IMR-90 (cell line): ENCODE measurements at regions not wholly inside any gene's neighbourhood (a gene's known extent, or its start where the extent isn't known, plus 50 kb on each side); places are given as distances from the start of the nearest gene placed in this dataset.

Experiments used
- ATAC-seq: fragments of 200-7000 bp; cut with Tn5 transposase; 2 replicates; pipeline ENCODE4 v1.9.1; 2020; ENCODE audit warnings: low read depth, mild to moderate bottlenecking, moderate library complexity
- BruUV-seq: library from RNA; stranded (reverse); fragments of 400-500 nt; replicated peaks from 2 replicates; lab custom pipeline; 2021; lab: Mats Ljungman, UMichigan
- CTCF ChIA-PET: fragments of 300-600 bp; formaldehyde crosslinking; extraction: SDS; loops from one replicate; lab custom pipeline; 2021; ENCODE audit warnings: antibody characterized with exemption; lab: Yijun Ruan, JAX
- POLR2A ChIA-PET: fragments of 300-600 bp; sonication (Branson Sonifier 250); formaldehyde crosslinking; loops from one replicate; lab custom pipeline; 2022; ENCODE audit warnings: antibody characterized with exemption; ENCODE audit not compliant: unreplicated experiment; lab: Charles Lee
- DNase-seq: peaks from one replicate; pipeline ENCODE4 v3.0.0; 2013
- H2AFZ ChIP-seq: replicated peaks from 2 replicates; pipeline ENCODE3; 2013; ENCODE audit warnings: low read length, mild to moderate bottlenecking; ENCODE audit not compliant: poor library complexity
- H2AK5ac ChIP-seq: 2 replicates; pipeline ENCODE4 v1.6.1; 2013; ENCODE audit warnings: low read depth, low read length, inconsistent platforms
- H2AK9ac ChIP-seq: replicated peaks from 2 replicates; pipeline ENCODE3; 2013; ENCODE audit warnings: mild to moderate bottlenecking, low read depth, low read length, moderate library complexity; ENCODE audit not compliant: poor library complexity
- H2BK120ac ChIP-seq: 2 replicates; pipeline ENCODE4 v1.6.1; 2013; ENCODE audit warnings: low read depth, low read length, inconsistent platforms
- H2BK15ac ChIP-seq: 3 replicates; pipeline ENCODE4 v1.6.1; 2013; ENCODE audit warnings: low read depth, low read length, inconsistent platforms
- H2BK20ac ChIP-seq: 2 replicates; pipeline ENCODE4 v1.6.1; 2013; ENCODE audit warnings: low read depth, mild to moderate bottlenecking, inconsistent platforms, low read length, moderate library complexity
- H2BK5ac ChIP-seq: 2 replicates; pipeline ENCODE4 v1.6.1; 2013; ENCODE audit warnings: mild to moderate bottlenecking, low read depth, low read length, inconsistent platforms; ENCODE audit not compliant: poor library complexity, severe bottlenecking
- H3K14ac ChIP-seq: replicated peaks from 2 replicates; pipeline ENCODE4 v1.6.1; 2013; ENCODE audit warnings: low read depth, low read length, inconsistent platforms
- H3K18ac ChIP-seq: 2 replicates; pipeline ENCODE4 v1.6.1; 2013; ENCODE audit warnings: low read depth, low read length, control low read depth
- H3K23ac ChIP-seq: 2 replicates; pipeline ENCODE4 v1.6.1; 2013; ENCODE audit warnings: low read depth, low read length, inconsistent platforms
- H3K27ac ChIP-seq: 2 replicates; pipeline ENCODE4 v1.5.1; 2013; ENCODE audit warnings: mild to moderate bottlenecking, control low read depth, low read length; ENCODE audit not compliant: insufficient read depth
- H3K27me3 ChIP-seq: 2 replicates; pipeline ENCODE4 v1.6.1; 2013; ENCODE audit warnings: low read length; ENCODE audit not compliant: control insufficient read depth, insufficient read depth
- H3K36me3 ChIP-seq: 2 replicates; pipeline ENCODE4 v1.6.1; 2013; ENCODE audit warnings: low read length, mixed read lengths; ENCODE audit not compliant: control insufficient read depth, insufficient read depth
- H3K4ac ChIP-seq: 2 replicates; pipeline ENCODE4 v1.6.1; 2013; ENCODE audit warnings: low read depth, low read length, inconsistent platforms
- H3K4me1 ChIP-seq: 2 replicates; pipeline ENCODE4 v1.6.1; 2013; ENCODE audit warnings: low read length, mixed read lengths; ENCODE audit not compliant: control insufficient read depth, insufficient read depth
- H3K4me2 ChIP-seq: 2 replicates; pipeline ENCODE4 v1.6.1; 2013; ENCODE audit warnings: low read depth, mild to moderate bottlenecking, control low read depth, low read length, moderate library complexity
- H3K4me3 ChIP-seq: 2 replicates; pipeline ENCODE4 v1.5.1; 2013; ENCODE audit warnings: low read depth, mild to moderate bottlenecking, control low read depth, low read length, moderate library complexity; ENCODE audit not compliant: insufficient read depth
- H3K56ac ChIP-seq: 2 replicates; pipeline ENCODE4 v1.6.1; 2013; ENCODE audit warnings: low read length, inconsistent platforms; ENCODE audit not compliant: insufficient read depth; ENCODE audit errors: extremely low read depth
- H3K79me1 ChIP-seq, 2 experiments: 2 replicates each; pipeline ENCODE4 v1.6.1; 2013; ENCODE audit warnings: low read length in 2 of 2, inconsistent platforms in 1 of 2, low read depth in 1 of 2
- H3K9ac ChIP-seq: 2 replicates; pipeline ENCODE4 v1.6.1; 2013; ENCODE audit warnings: low read depth, low read length, control low read depth
- H3K9me1 ChIP-seq: 2 replicates; pipeline ENCODE4 v1.6.1; 2013; ENCODE audit warnings: low read length, inconsistent platforms; ENCODE audit not compliant: insufficient read depth
- H3K9me3 ChIP-seq: 2 replicates; pipeline ENCODE4 v1.6.1; 2013; ENCODE audit warnings: low read length; ENCODE audit not compliant: control insufficient read depth, insufficient read depth
- H4K20me1 ChIP-seq: 2 replicates; pipeline ENCODE4 v1.6.1; 2013; ENCODE audit warnings: low read length, inconsistent platforms; ENCODE audit not compliant: insufficient read depth
- H4K5ac ChIP-seq: 2 replicates; pipeline ENCODE4 v1.6.1; 2013; ENCODE audit warnings: mild to moderate bottlenecking, low read depth, low read length, control low read depth
- H4K8ac ChIP-seq, 2 experiments: 2 replicates each; pipeline ENCODE4 v1.6.1; 2013; ENCODE audit warnings: low read depth in 2 of 2, low read length in 2 of 2, control low read depth in 1 of 2, inconsistent platforms in 1 of 2
- H4K91ac ChIP-seq: 2 replicates; pipeline ENCODE4 v1.6.1; 2013; ENCODE audit warnings: low read depth, low read length, inconsistent platforms; ENCODE audit not compliant: insufficient read depth
- BHLHE40 ChIP-seq: fragments of 150-350 bp; IDR thresholded peaks from 2 replicates; pipeline ENCODE4 v1.6.1; 2016; ENCODE audit warnings: mild to moderate bottlenecking, low read depth, low read length
- CEBPB ChIP-seq: IDR thresholded peaks from 2 replicates; pipeline ENCODE4 v1.6.1; 2012; ENCODE audit warnings: low read depth, low read length, improper control_type of control experiment
- CHD1 ChIP-seq: IDR thresholded peaks from 2 replicates; pipeline ENCODE4 v1.6.1; 2012; ENCODE audit warnings: low read depth, low read length, improper control_type of control experiment
- ELK1 ChIP-seq: fragments of 150-350 bp; IDR thresholded peaks from 2 replicates; pipeline ENCODE4 v1.6.1; 2016; ENCODE audit warnings: low read depth, mild to moderate bottlenecking, low read length, moderate library complexity, borderline replicate concordance
- FOS ChIP-seq: fragments of 150-350 bp; IDR thresholded peaks from 2 replicates; pipeline ENCODE4 v1.6.1; 2016; ENCODE audit warnings: low read depth, low read length
- MAFK ChIP-seq: IDR thresholded peaks from 2 replicates; pipeline ENCODE4 v1.6.1; 2012; ENCODE audit warnings: low read depth, low read length, improper control_type of control experiment
- MAZ ChIP-seq: IDR thresholded peaks from 2 replicates; pipeline ENCODE4 v1.6.1; 2012; ENCODE audit warnings: low read depth, mild to moderate bottlenecking, low read length, improper control_type of control experiment, moderate library complexity, borderline replicate concordance
- MXI1 ChIP-seq: IDR thresholded peaks from 2 replicates; pipeline ENCODE4 v1.6.1; 2012; ENCODE audit warnings: low read depth, mild to moderate bottlenecking, low read length, moderate library complexity, borderline replicate concordance
- NFE2L2 ChIP-seq: fragments of 150-350 bp; IDR thresholded peaks from 2 replicates; pipeline ENCODE4 v1.6.1; 2016; ENCODE audit warnings: low read depth, mild to moderate bottlenecking, low read length
- POLR2A ChIP-seq: IDR thresholded peaks from 2 replicates; pipeline ENCODE4 v1.6.1; 2012; ENCODE audit warnings: mild to moderate bottlenecking, low read depth, low read length
- RAD21 ChIP-seq: IDR thresholded peaks from 2 replicates; pipeline ENCODE4 v1.6.1; 2012; ENCODE audit warnings: low read length, improper control_type of control experiment
- RCOR1 ChIP-seq: IDR thresholded peaks from 2 replicates; pipeline ENCODE4 v1.6.1; 2012; ENCODE audit warnings: mild to moderate bottlenecking, low read length, improper control_type of control experiment; ENCODE audit not compliant: insufficient replicate concordance
- RFX5 ChIP-seq: IDR thresholded peaks from 2 replicates; pipeline ENCODE4 v1.8.0; 2012; ENCODE audit warnings: low read depth, mild to moderate bottlenecking, low read length, moderate library complexity
- SMC3 ChIP-seq: fragments of 150-350 bp; IDR thresholded peaks from 2 replicates; pipeline ENCODE4 v1.6.1; 2016; ENCODE audit warnings: low read depth, mild to moderate bottlenecking, antibody characterized with exemption, low read length, moderate library complexity
- USF2 ChIP-seq: fragments of 150-350 bp; IDR thresholded peaks from 2 replicates; pipeline ENCODE4 v1.6.1; 2017; ENCODE audit warnings: mild to moderate bottlenecking, antibody characterized with exemption, low read length, low read depth
- WGBS, 2 experiments: methylation state at CpG; one replicate each; pipeline versions ENCODE4 v1.1.5 to v1.1.7; 2013; ENCODE audit warnings: missing lambda C conversion rate in 2 of 2; ENCODE audit not compliant: insufficient read length in 1 of 2; ENCODE audit errors: extremely low coverage in 2 of 2; 5-methylcytosine and 5-hydroxymethylcytosine counted together
- dilution Hi-C: fragments of 300-500 bp; cut with HindIII; formaldehyde crosslinking; loops from one replicate; pipeline ENCODE4 v1.14.3; 2018; ENCODE audit warnings: low sequenced_read_pairs; ENCODE audit not compliant: unreplicated experiment
- in situ Hi-C: fragments of 300-500 bp; cut with MboI; formaldehyde crosslinking; loops from 3 replicates; pipeline ENCODE4 v1.14.3; 2019; ENCODE audit warnings: low sequenced_read_pairs, inconsistent platforms, mixed read lengths
- intact Hi-C: fragments of 100-400 bp; cut with micrococcal nuclease; formaldehyde crosslinking; loops from 2 replicates; pipeline ENCODE4 v1.10.0; 2022
- TF ChIP-seq, protein P1 (sequence below): conservative IDR thresholded peaks from 2 replicates; pipeline ENCODE4 v1.5.1; 2012; ENCODE audit warnings: mild to moderate bottlenecking, low read depth, low read length, improper control_type of control experiment

- Histone ChIP-seq H4K91ac (no peak overlapping the region), H2BK5ac (no peak overlapping the region), H3K14ac (no peak overlapping the region), H3K36me3 (no peaks in the 10 kb centered on the region), H3K9me3 (peaks cover 19% of the 10 kb centered on the region), H3K18ac (no peak overlapping the region), H2AK5ac (no peak overlapping the region), H3K23ac (no peak overlapping the region), H3K27ac (no peak overlapping the region), H3K79me1 (no peaks in the 10 kb centered on the region), H3K4me1 (no peaks in the 10 kb centered on the region), H4K8ac (no peak overlapping the region), H3K4me3 (no peak overlapping the region), H3K9me1 (no peaks in the 10 kb centered on the region), H3K4me2 (no peak overlapping the region), H3K9ac (no peak overlapping the region), H2BK120ac (no peak overlapping the region), H3K27me3 (no peaks in the 10 kb centered on the region), H4K5ac (no peak overlapping the region), H2BK20ac (no peak overlapping the region), H4K20me1 (no peaks in the 10 kb centered on the region), H2AFZ (no peak overlapping the region), H3K4ac (no peak overlapping the region), H3K56ac (no peak overlapping the region), H2BK15ac (no peak overlapping the region), H2AK9ac (no peak overlapping the region)
- TF ChIP-seq MXI1 (no peak), RAD21 (no peak), RCOR1 (no peak), ELK1 (no peak), RFX5 (no peak), BHLHE40 (no peak), NFE2L2 (no peak), FOS (no peak), MAFK (no peak), CEBPB (no peak), CHD1 (no peak), SMC3 (no peak), MAZ (no peak), POLR2A (no peak), USF2 (no peak)
- TF ChIP-seq, protein P1, sequence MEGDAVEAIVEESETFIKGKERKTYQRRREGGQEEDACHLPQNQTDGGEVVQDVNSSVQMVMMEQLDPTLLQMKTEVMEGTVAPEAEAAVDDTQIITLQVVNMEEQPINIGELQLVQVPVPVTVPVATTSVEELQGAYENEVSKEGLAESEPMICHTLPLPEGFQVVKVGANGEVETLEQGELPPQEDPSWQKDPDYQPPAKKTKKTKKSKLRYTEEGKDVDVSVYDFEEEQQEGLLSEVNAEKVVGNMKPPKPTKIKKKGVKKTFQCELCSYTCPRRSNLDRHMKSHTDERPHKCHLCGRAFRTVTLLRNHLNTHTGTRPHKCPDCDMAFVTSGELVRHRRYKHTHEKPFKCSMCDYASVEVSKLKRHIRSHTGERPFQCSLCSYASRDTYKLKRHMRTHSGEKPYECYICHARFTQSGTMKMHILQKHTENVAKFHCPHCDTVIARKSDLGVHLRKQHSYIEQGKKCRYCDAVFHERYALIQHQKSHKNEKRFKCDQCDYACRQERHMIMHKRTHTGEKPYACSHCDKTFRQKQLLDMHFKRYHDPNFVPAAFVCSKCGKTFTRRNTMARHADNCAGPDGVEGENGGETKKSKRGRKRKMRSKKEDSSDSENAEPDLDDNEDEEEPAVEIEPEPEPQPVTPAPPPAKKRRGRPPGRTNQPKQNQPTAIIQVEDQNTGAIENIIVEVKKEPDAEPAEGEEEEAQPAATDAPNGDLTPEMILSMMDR = no peak
- ATAC-seq (no peak), DNase-seq (no peak)
- intact Hi-C loops = no loop called here
- BruUV-seq = no TSS peak
- ChIA-PET CTCF (no interaction called here), POLR2A (no interaction called here)
- dilution Hi-C loops = no loop called here
- WGBS, 2 experiments = 86% methylated on average over 1 of the region's 8 CpGs; no CpG with 5 or more reads in 1 of the 2 experiments
- in situ Hi-C loops = no loop called here
Observed at GRCh38 chr1:4854367-4854766, 200.0 kb downstream of the AJAP1 start.
